WERI-Rb-1 (cell line): ENCODE measurements at regions not wholly inside any gene's neighbourhood (a gene's known extent, or its start where the extent isn't known, plus 50 kb on each side); places are given as distances from the start of the nearest gene placed in this dataset.

ENCODE experiments used
- DNase-seq: peaks from one replicate; pipeline ENCODE4 v3.0.0-alpha.2; 2020
- H3K27ac ChIP-seq: fragments of 250-450 bp; sonication (Bioruptor Pico); 2 replicates; pipeline ENCODE4 v1.5.1; 2020; ENCODE audit warnings: mild to moderate bottlenecking, moderate library complexity
- H3K27me3 ChIP-seq: fragments of 250-450 bp; sonication (Bioruptor Pico); 2 replicates; pipeline ENCODE4 v1.5.1; 2021; ENCODE audit warnings: mild to moderate bottlenecking, low read depth, moderate library complexity; ENCODE audit not compliant: insufficient read depth, severe bottlenecking
- H3K36me3 ChIP-seq: fragments of 250-450 bp; sonication (Bioruptor Pico); 2 replicates; pipeline ENCODE4 v1.5.1; 2020; ENCODE audit warnings: mild to moderate bottlenecking, moderate library complexity
- H3K4me3 ChIP-seq: 2 replicates; pipeline ENCODE4 v1.5.1; 2011; ENCODE audit warnings: low read depth, mild to moderate bottlenecking, control low read depth, low read length
- H3K9me3 ChIP-seq: fragments of 250-450 bp; sonication (Bioruptor Pico); 2 replicates; pipeline ENCODE4 v1.5.1; 2021; ENCODE audit warnings: mild to moderate bottlenecking, moderate library complexity; ENCODE audit not compliant: severe bottlenecking
- TF ChIP-seq, protein P1 (sequence below): IDR thresholded peaks from 2 replicates; pipeline ENCODE4 v1.5.1; 2011; ENCODE audit warnings: low read depth, mild to moderate bottlenecking, control low read depth, inconsistent platforms, low read length

DNA sequence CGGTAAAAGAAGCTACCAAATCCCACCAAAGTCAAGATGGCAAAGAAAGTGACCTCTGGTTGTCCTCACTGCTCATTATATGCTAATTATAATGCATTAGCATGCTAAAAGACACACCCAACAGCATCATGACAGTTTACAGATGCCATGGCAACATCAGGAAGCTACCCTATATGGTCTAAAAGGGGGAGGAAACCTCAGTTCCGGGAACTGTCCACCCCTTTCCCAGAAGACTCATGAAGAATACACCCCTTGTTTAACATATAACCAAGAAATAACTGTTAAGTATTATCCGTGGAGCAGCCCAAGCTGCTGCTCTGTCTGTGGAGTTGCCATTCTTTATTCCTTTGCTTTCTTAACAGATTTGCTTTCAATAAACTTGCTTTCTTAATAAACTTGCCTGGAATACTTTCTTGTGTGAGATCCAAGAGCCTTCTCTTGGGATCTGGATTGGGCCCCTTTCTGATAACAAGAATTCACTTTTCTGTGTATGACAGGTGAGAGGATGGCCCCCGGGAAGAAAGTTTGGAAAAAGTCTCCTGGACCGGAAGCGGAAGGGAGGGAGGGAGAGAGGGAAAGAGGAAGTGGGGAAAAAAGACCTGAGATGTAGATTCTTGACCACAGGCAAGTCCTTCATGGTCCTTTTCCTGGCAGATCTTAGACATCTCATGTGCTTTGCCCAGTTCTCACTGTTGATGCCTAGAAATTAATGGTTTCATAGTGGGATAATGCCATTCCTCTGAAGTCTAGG is 146.7 kb upstream of the ID4 start:
- H3K27me3 ChIP-seq, result no peaks in the 10 kb centered on the region

DNA sequence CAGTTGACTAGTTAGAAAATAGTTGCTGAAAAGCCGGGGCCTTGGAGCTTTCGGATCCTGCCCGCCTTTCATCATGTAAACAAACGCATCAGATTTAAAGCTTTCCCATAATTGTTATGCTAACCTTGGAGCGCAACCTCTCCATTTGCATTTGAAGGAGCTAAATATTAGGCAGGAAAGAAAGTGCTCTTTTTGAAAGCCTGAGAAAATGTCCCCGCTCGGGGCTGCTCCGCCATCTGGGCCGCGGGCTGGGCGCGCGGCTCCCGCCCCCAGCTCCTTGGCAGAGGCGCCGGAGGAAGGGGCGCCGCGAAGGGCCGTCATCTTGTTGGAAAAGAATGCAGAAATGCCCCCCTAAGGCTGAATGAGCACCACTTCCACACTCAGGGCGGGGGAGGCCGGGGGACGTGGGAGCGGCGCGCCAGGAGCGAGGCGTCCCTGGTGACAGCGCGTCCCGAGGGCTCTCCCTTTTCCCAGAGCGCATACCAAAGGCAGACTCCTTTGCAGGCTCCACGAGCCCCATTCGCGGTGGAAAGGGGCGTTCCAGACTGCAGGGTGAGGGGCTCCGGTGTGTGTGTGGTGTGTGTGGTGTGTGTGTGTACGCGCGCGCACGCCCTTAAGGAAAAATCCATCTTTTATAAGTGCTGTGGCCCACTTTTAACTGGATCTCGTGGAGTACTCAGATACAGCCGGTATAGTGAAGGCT is 145.6 kb upstream of the ID4 start:
- Histone ChIP-seq H3K27me3 (no peaks in the 10 kb centered on the region), H3K4me3 (no peak overlapping the region), H3K27ac (no peak overlapping the region), H3K9me3 (no peaks in the 10 kb centered on the region), H3K36me3 (no peaks in the 10 kb centered on the region)
- TF ChIP-seq, protein P1, sequence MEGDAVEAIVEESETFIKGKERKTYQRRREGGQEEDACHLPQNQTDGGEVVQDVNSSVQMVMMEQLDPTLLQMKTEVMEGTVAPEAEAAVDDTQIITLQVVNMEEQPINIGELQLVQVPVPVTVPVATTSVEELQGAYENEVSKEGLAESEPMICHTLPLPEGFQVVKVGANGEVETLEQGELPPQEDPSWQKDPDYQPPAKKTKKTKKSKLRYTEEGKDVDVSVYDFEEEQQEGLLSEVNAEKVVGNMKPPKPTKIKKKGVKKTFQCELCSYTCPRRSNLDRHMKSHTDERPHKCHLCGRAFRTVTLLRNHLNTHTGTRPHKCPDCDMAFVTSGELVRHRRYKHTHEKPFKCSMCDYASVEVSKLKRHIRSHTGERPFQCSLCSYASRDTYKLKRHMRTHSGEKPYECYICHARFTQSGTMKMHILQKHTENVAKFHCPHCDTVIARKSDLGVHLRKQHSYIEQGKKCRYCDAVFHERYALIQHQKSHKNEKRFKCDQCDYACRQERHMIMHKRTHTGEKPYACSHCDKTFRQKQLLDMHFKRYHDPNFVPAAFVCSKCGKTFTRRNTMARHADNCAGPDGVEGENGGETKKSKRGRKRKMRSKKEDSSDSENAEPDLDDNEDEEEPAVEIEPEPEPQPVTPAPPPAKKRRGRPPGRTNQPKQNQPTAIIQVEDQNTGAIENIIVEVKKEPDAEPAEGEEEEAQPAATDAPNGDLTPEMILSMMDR, result no peak
- no peak for DNase-seq

More for the DNA sequence above, 146.7 kb upstream of the ID4 start:
- DNase-seq, result no peak
- Histone ChIP-seq H3K9me3 (no peaks in the 10 kb centered on the region), H3K4me3 (no peak overlapping the region), H3K27ac (no peak overlapping the region), H3K36me3 (no peaks in the 10 kb centered on the region)
- TF ChIP-seq, protein P1, result no peak

DNA sequence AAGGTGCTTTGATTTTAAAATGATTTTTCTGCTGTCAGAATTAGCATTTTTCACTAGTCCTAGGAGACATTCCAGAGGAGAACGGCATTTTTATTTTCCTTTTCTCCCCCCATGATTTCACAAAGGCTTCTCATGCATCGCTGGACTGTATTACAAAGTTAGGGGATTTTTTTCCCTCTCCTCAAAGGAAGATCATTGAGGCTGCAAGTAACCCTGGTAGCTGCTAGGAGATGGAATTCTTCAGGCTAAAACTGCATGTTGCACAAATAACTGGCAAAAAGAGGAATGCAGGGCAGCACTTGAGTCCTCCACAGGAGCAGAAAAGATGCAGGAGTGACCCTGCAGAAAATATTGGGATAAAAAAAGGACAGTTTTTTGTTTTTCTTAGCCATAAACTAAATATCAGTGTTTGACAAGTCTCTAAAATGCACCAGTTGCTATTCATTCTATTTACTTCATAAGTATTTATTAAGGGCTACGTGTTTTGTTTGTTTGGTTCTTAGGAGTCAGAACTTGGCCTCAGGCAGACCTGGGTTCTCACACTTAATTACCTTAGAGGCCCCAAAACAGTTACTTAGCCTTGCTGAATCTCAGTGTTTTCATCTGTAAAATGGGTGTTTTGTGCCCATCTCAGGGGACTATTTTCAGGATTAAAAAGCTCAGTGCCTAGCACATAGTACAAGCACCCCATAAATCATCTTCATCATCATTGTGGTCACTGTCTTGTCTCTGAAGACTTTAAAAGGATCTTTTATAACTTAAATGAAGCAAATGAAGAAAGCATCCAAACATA is 144.5 kb upstream of the ID4 start:
- Histone ChIP-seq H3K36me3 (no peaks in the 10 kb centered on the region), H3K4me3 (no peak overlapping the region), H3K27me3 (no peaks in the 10 kb centered on the region), H3K27ac (no peak overlapping the region), H3K9me3 (no peaks in the 10 kb centered on the region)
- no peak for DNase-seq
- TF ChIP-seq, protein P1, result no peak

- no peaks in the 10 kb centered on the region for H3K27me3 ChIP-seq
- DNase-seq, result no peak
- H3K36me3 ChIP-seq, result no peaks in the 10 kb centered on the region
- no peaks in the 10 kb centered on the region for H3K9me3 ChIP-seq
- H3K4me3 ChIP-seq, result no peak overlapping the region
- TF ChIP-seq, protein P1, result no peak
- H3K27ac ChIP-seq, result no peak overlapping the region
Observed at GRCh38 chr6:19694697-19695096, 142.5 kb upstream of the ID4 start.

DNA sequence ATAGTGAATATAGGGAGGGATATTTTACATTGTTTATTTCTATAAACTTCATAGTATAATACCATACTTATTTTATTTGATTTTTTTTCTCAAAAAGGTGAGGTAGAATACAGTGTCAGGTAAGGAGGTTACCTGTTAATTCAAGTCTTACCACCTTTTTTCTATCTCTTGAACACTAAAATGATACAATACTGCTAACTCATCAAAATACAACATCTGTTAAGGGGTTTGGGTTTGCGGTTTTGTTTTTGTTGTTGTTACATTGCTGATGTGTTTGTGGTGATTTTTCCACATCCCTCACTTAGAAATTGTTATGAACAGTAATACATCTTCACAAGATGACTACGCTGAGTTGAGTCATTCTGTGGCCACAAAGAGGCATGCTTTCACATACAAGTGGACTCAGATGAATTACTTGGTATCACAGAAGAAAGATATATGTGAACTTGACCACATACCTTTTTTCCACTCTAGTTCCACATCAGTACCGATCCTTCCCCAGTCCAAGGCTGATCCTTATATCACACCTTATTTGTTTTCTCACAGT is 139.4 kb upstream of the ID4 start:
- Histone ChIP-seq H3K36me3 (no peaks in the 10 kb centered on the region), H3K4me3 (no peak overlapping the region), H3K27ac (no peak overlapping the region), H3K9me3 (peaks cover 5% of the 10 kb centered on the region), H3K27me3 (no peaks in the 10 kb centered on the region)
- TF ChIP-seq, protein P1, result no peak
- no peak for DNase-seq
